ENCODE measurements at regions not wholly inside any gene's neighbourhood (a gene's known extent, or its start where the extent isn't known, plus 50 kb on each side); places are given as distances from the start of the nearest gene placed in this dataset.

DNA sequence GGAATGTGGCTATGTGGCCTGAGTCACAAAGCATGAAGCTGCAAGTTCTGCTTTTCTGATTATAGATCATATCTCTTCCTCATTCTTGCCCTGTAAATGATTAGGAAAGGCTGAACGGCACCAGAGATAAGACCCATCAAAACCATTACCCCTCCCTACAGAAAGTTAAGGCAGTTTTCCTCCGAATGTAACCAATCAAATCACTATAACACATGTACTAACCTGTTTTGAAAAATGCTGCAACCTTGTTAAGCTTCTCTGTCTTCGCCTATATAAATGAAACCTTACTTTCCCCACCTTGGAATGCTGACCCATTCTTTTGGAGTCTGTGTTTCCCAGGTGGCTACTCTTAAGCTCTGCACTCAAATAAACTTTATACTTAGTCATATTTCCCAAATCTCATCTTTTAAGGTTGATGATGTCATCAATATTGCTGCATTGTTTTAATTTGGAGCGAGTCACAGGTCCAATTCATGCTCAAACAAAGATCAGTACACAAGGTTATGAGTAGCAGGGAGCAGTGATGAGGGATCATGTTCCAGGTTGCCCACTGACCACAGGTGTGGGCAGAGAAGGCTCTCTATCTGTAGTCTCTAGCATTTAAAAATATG lies 662.3 kb downstream of the IRS1 start:
- no peak for DNase-seq (ENCODE audit: low spot score)
- intact Hi-C loops (cut with DNase I): no loop called here

DNA sequence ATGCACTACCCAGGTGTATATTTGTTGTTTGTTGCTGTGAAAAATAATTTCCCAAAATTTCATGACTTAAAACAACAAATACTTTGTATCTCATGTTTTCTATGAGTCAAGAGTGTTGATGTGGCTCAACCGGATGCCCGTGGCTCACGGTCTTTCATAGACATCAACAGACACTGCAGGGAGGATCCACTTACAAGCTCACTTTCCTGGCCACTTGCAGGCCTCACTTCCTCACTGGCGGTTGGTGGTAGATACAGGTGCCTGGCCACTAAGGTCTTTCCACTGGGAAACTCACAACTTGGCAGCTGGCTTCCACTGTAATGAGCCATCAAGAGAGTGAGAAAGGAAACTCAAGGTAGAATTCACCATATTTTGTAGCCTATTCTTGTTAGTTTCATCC lies 662.9 kb downstream of the IRS1 start:
- peak; percentile 77 for DNase-seq (ENCODE audit: low spot score)
- intact Hi-C loops (cut with DNase I): no loop called here

DNA sequence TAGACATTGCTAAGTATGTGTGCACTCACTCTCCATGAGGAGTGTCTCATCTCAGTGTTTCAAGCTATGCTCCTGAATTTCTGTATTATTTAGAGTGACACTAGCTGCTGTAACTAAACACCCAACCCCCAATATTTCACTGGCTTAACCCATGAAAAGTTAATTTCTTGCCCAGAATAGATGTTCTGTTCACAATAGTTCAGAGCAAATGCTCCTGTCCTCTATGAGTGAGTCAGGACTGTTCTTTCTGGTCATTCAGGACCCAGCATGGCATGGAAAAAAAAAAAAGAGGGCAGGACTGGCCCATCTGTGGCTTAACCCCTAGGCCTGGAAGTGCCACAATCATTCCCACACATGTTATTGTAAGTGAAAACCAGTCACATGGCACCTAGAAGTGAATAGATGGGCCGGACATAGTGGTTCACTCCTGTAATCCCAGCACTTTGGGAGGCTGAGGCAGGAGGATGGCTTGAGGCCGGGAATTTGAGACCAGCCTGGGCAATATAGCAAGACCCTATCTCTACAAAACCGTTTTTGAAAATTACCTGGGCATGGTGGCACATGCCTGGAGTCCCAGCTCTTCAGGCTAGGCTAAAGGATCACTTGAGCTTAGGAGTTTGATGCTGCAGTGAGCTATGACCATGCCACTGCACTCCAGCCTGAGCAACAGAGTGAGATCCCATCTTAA lies 663.6 kb downstream of the IRS1 start:
- no peak for DNase-seq (ENCODE audit: low spot score)
- intact Hi-C loops (cut with DNase I): no loop called here

DNA sequence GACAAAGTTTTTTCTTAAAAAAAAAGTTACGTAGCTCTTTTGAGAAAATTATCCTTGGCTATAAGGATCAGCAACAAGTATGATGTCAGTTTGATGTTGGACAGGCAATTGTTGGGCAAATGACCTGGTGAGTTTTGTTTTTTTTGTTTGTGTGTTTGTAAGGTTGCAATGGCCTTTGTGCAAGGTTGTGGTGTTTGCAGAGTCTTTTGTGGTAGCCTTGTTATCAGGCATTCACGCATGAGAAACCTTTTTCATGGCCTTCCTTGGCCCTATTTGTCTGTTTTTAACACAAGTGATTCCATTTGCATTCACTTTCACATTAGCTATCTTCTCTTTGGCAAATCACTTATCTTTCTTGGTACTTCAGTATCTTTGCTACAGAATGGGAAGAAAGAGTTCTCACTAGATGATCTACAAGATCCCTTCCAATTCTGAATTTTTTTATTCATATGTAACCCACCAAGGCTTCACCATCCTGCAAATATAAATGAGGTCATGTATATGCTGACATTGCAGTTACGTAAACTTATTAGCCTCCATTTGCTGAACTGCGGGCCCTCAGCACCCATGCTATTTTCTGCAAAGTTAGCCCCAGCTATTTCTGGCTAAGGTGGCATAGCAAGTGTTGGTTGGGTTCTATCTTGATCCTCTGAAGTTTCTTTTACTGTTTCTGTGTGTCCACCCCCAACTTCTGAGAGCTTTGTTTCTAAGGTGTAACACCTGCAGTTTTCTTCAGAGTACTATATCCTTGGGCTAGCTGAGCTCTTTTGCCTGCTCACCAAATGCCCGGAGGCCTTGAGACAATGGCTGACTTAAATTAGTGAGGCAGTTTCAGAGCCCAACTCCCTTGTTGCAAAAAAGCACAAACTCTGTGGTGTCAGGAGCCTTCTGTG lies 667.1 kb downstream of the IRS1 start:
- intact Hi-C loops (cut with DNase I): no loop called here
- no peak for DNase-seq (ENCODE audit: low spot score)

DNA sequence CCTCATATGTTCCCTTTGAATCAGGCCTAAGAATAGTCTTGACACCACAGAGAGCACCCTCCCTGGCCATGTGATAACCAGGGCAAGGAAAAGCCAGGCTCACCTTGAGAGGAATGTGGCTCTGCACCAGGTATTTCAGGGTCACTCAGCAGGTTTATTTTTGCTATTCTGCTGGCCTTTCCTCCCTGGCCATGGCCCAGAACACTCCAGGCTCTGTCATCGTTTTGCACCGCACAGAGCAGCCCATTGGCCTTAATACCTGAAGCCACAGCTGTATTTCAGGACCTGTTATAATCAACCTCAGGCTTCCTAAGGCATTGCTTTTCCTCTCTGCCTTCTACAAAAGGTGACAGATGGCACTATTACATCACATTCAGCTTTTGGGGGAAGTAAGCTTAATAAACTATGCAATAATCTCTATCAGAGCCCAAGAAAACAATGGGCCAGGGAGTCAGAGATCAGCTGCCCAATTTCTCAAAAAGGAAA lies 668.3 kb downstream of the IRS1 start:
- intact Hi-C loops (cut with DNase I): no loop called here
- DNase-seq (ENCODE audit: low spot score): no peak

DNA sequence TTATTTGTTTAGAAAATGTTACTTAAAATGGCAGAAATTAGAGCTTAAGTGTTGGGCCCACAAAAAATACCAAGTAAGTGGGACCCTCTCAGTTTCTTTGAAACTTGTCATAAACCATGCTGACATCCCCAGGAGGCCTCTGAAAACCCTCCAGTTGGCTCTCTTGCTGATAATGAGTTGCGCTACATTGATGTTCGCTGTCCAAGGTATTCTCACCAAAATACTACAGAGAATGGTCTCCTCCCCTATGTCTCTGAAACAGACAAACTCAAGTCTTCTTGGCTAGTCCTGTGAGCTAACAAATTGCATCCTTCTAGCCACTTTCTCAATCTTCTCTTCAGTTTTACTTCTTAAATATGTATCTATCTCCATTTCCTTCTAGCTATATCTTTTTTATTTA lies 669.4 kb downstream of the IRS1 start:
- intact Hi-C loops (cut with DNase I): no loop called here
- no peak for DNase-seq (ENCODE audit: low spot score)

DNA sequence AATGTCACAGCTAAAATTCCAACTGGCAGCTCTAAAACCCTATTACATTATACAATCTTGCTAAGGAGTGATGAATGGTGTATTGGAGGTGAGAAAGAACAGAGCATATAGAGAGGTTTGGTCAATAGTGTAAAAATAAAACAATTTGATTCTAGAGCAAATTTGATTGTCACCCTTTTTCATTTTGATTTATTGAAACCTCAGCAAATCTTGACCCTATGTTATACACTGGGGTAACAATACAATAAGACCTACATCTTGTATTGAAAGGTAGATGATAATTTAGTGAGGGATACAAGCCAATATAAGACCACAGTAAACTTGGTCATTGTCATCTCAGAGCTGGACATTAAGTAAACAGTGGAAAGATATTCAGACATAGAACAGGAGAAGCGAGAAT lies 671.9 kb downstream of the IRS1 start:
- DNase-seq (ENCODE audit: low spot score): no peak
- intact Hi-C loops (cut with DNase I): no loop called here

DNA sequence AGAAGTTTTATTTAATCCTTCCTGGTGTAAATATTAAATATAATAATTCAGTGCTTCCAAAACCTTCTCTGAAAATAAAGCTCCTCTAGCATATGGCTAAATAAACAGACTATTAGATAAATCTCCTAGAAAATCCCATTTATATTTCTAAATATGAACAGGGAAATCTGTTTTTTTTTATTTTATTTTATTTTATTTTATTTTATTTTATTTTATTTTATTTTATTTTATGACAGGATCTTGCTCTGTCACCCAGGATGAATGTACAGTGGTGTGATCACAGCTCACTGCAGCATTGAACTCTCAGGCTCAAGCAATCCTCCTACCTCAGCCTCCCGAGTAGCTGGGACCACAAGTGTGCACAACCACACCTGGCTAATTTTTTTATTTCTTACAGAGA lies 673.5 kb downstream of the IRS1 start:
- intact Hi-C loops (cut with DNase I): no loop called here
- DNase-seq (ENCODE audit: low spot score): no peak

DNA sequence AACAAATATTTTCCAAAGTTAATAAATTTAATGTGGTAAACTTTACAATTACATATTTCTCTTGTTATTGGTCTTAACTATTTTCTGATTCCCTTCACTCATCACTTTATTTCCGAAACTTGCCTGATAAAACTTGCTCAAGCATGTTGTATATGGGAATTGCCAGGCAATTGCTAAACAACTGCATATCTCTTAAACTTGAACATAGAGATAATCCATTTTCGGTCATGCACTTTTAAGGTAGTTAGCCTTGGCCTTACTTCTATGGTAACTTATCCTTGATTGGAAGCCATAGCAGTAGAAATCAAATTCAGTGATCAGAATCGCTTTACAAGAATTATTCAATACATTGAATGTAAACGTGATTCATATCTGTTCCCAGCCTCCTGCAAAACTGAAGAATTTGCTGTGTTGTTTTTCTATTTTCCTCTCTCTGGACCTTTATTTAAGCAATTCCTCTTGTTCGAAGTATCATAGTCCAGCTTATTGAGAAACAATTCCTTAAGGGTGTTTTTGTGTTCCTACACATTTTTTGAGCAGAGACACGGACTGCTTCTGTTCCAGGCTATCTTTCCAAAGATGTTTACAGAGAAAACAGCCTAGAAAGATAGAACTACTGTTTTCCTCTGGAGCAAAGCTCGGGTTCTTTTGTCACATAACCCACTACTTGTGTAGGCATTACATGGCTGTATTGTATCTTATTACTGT lies 674.3 kb downstream of the IRS1 start:
- intact Hi-C loops (cut with DNase I): no loop called here
- no peak for DNase-seq (ENCODE audit: low spot score)

DNA sequence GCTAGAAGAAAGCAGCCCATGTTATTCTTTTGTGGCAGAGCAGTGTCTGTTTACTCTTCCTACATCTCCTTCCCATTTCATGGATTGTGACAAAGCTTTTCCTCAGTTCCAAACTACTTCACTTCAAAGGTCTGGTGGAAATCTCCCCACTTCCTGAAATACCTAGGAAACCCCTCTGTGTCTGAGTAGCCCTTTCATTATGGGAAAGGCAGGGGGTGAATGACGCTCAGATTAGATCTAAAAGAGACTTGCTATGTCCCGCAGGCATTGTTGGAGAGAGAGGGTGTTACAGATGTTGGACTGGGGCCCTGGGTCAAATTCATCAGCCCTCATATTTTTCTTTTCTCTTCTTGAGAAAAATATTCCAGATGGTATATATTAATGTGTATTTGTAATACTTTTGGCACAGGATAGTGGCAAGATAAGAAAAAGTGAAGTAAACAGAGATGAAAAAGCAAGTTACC lies 675.0 kb downstream of the IRS1 start:
- intact Hi-C loops (cut with DNase I): no loop called here
- DNase-seq (ENCODE audit: low spot score): no peak

DNA sequence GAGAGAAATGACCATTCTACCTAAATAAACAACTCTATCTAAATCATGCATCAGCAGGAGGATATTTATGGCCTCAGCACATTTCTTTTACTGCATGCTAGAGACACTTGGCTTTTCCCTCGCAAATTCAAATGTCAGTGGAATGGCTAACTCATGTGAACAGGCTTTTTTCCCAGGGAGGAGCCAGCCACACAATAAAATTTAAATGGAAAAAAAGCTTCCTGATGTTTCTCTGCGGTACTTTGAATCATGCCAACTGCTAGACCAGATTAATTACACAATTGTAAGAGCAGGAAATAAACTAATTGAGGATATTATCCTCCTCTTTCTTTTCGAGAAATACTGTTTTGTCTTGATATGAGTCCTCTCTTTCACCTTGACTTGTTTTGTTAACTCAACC lies 676.3 kb downstream of the IRS1 start:
- intact Hi-C loops (cut with DNase I): no loop called here
- DNase-seq (ENCODE audit: low spot score): no peak

DNA sequence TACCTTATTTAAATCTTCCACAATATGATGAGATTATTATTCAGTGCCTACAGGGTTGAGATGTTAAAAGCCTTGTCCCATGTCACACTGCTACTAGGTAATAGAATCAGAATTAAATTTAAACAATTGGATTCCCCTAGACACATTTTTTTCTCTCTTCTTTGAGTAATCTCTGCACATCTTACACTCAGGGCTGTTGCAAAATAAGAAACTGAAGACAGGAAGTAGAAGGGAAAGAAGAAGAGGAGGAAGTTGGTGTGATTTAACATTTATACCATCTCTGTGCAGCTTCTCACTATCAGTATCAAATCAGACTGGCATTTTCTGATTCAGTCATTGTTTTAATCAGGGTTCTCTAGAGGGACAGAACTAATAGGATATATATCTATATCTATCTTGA lies 677.6 kb downstream of the IRS1 start:
- intact Hi-C loops (cut with DNase I): no loop called here
- no peak for DNase-seq (ENCODE audit: low spot score)

DNA sequence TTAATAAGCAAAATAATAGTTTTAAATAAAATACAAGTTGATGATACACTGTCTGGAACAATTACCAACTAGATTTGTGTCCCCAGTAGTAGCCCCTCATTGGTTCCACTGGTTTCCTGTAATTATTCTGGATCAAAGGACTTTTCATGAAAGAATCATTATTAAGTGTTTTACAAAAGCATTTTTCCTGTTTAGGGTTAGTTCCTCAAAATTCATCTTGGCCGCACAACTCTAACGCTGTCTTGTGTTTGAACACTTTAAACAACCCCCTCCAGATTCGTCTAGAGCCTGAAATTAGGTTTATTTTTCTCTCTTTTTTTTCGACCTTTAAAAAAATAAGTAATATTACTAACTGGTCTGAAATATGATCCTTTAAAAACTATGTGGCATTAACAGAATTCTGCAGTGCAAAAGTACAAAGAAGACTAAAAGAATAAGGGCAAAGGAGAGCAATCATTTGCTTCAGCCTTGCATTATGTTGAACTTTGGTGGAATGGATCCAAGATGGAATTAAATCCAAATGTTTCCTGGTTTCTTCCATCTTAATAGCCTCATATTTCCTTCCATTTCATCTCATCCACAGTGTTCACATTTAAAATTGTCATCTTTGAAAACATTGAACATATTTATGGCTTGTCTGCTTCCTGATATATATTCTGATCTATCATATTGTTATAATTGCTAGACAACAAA lies 678.4 kb downstream of the IRS1 start:
- intact Hi-C loops (cut with DNase I): no loop called here
- no peak for DNase-seq (ENCODE audit: low spot score)

DNA sequence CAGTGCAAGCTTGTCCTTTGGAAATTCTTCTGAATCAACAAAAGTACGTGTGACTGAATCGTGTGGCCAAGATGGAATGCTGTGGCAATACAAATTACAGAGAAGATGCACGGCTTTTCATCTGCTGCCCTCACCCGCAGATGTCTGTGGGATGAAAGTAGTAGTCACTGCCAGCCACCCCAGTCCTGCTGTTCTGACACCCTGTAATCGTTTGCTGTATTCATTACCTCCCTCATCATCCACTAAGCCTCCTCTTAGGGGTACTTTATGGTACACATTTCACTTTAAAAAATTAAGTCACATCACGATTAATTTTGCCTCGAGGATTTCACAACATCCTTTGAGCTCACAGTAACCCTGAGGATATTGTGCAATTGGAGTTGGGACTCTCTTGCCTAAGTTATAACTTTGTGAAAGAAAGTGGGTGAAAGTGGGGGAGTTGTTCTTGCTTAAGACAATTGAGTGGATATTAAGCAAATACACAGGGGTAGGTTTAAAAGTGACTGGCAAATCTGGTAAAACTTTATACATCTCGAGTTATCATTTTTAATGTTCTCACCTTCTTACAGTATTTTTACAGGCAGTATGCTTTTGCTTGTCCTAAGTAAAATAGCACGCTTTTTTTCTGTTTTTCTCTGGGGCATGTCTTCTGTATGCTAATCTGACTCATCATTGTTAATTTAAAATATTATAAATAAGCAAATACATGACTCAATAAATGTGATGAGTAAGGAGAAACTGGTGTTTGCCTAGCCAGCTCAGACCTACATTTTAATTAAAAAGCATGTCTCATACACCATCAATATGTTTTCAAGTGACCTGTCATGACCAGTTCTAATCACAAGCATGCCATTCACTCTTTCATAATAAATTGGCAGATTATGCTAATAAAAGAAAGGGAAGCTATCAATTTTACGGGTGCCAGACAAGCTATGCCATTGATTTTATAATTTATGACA lies 680.9 kb downstream of the IRS1 start:
- intact Hi-C loops (cut with DNase I): no loop called here

DNA sequence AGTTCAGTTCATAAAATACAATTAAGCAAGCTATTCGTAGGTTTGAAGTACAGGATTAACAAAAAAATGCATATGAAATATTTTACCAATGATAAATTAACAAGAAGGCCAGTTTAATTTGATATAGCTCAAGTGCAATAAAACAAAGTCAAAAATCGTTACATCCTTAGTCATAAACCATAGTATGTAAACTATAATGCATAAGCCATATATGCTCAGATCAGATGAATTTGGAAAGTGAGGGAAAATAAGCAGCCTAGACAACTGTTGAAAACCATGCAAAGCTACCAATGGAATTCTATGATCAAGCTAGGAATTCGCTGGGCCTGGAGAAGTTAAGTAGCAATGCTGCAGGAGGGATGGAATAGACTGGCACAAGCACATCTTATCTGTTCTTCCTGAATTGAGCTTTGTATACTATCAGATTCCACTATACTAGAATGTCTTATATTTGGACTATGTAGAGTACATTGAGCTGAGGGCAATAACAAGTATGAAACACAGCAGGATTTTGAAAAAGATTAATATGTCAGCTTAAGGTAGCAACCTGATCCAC lies 682.0 kb downstream of the IRS1 start:
- intact Hi-C loops (cut with DNase I): no loop called here
- no peak for DNase-seq (ENCODE audit: low spot score)

More for the DNA sequence above, 680.9 kb downstream of the IRS1 start:
- DNase-seq (ENCODE audit: low spot score): no peak

DNA sequence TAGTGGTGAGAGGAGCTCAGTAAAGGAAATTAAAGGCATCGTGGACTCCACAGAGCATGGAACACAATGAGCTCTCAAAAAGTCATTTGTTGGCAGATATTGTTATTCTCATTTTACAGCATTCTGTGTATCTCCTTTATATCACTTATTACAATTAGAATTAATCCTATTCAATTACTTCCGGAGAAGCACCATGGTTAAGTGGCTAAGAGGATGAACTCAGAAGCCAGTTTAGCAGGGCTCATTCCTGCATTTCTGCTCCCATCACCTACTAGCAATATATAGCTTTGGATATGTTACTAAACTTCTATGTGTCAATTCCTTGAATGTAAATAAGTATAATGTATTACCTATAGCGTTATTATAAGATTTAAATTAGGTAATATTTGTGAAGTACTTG lies 683.3 kb downstream of the IRS1 start:
- intact Hi-C loops (cut with DNase I): no loop called here
- DNase-seq (ENCODE audit: low spot score): no peak

DNA sequence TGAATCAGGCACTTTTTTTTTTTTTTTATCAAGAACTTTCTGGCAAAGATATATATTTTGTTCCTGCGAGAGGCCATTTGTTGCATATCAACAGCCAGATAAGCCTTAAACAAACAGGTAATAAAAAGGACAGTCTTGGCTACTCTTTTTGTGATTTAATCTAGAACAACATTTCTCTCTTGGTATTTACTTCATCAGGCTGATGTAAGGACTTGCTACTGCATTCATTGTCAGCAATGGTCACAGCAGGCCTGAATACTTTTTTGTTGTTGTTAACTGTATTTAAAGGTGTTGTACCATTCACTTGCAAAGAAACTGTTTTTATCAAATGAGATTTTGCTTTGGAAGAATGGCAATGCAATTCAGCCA lies 683.8 kb downstream of the IRS1 start:
- intact Hi-C loops (cut with DNase I): no loop called here
- no peak for DNase-seq (ENCODE audit: low spot score)

All from cardiac septum (tissue), 1 donor.